DND-41 (cell line): ENCODE measurements at regions not wholly inside any gene's neighbourhood (a gene's known extent, or its start where the extent isn't known, plus 50 kb on each side); places are given as distances from the start of the nearest gene placed in this dataset.
"Not testable (repeated sequence)": the region's sequence is repeated elsewhere in the genome, so short reads cannot be mapped to it uniquely, and the experiment has no call there.

Experiments
- CTCF ChIP-seq: IDR thresholded peaks from 2 replicates; pipeline ENCODE4 v1.5.1; 2012; ENCODE audit warnings: borderline replicate concordance, low read length, moderate library complexity, mild to moderate bottlenecking; ENCODE audit not compliant: poor library complexity, severe bottlenecking; ENCODE audit errors: extremely low read depth
- EZH2 ChIP-seq: IDR thresholded peaks from 3 replicates; pipeline ENCODE4 v1.6.1; 2012; ENCODE audit warnings: borderline replicate concordance, low read depth, mild to moderate bottlenecking, moderate library complexity, low read length, inconsistent platforms; ENCODE audit not compliant: severe bottlenecking

- not testable (repeated sequence) for TF ChIP-seq CTCF, EZH2
Observed at GRCh38 chr15:84503101-84503500, 97.7 kb upstream of the ZSCAN2 start.
